Activated naive CD8-positive, alpha-beta T cell treated with anti-CD3 and anti-CD28 coated beads, Interleukin-2, amount 50 U/mL, for 24 hours (primary cell): ENCODE measurements at regions not wholly inside any gene's neighbourhood (a gene's known extent, or its start where the extent isn't known, plus 50 kb on each side); places are given as distances from the start of the nearest gene placed in this dataset.
"Not testable (repeated sequence)": the region's sequence is repeated elsewhere in the genome, so short reads cannot be mapped to it uniquely, and the experiment has no call there.

Experiments
- ATAC-seq: fragments of 150-1000 bp; cut with Tn5 transposase; one replicate; pipeline ENCODE4 v1.10.0; 2021
- DNase-seq: peaks from one replicate; pipeline ENCODE4 v3.0.0; 2021
- H3K27ac Mint-ChIP-seq: one replicate; pipeline ENCODE4 v1.8.0; 2021; ENCODE audit warnings: mild to moderate bottlenecking, mixed read lengths
- H3K27me3 Mint-ChIP-seq: one replicate; pipeline ENCODE4 v1.8.0; 2021; ENCODE audit warnings: mixed read lengths
- H3K36me3 Mint-ChIP-seq: one replicate; pipeline ENCODE4 v1.8.0; 2021; ENCODE audit warnings: low read depth, mixed read lengths
- H3K4me1 Mint-ChIP-seq: one replicate; pipeline ENCODE4 v1.8.0; 2021; ENCODE audit warnings: mixed read lengths
- H3K4me3 Mint-ChIP-seq: one replicate; pipeline ENCODE4 v1.8.0; 2021; ENCODE audit warnings: mild to moderate bottlenecking, moderate library complexity, mixed read lengths
- H3K9me3 Mint-ChIP-seq: one replicate; pipeline ENCODE4 v1.8.0; 2021; ENCODE audit warnings: mixed read lengths

- ATAC-seq: no peak
- Mint-ChIP-seq H3K36me3 (no peaks in the 10 kb centered on the region), H3K27me3 (peaks cover 4% of the 10 kb centered on the region), H3K9me3 (no peaks in the 10 kb centered on the region), H3K4me1 (no peaks in the 10 kb centered on the region), H3K4me3 (no peak overlapping the region), H3K27ac (no peak overlapping the region)
- no peak for DNase-seq
Measured at GRCh38 chr4:177771645-177772044, 329.4 kb upstream of the AGA start.

DNA sequence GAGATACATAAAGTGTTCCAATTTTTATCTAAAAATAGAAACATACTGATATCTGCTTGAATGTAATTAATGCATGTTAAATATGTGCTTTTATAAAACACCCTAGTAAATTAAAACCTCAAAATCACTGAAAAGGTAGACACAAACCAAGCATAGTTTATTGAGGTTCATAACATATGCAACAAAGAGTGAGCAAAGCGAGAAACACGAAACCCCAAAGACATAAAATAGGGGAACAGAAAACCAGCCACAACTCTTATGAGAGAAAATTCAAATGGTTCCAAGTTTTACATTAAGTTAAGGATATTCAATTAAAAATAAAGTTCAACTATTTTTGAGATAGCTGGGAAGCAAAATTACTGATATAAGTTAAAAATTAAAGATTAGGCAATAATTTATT, 336.4 kb upstream of the AGA start:
- no peaks in the 10 kb centered on the region for H3K36me3 Mint-ChIP-seq
- H3K27me3 Mint-ChIP-seq: peaks cover 4% of the 10 kb centered on the region
- H3K4me3 Mint-ChIP-seq: no peak overlapping the region
- no peaks in the 10 kb centered on the region for H3K9me3 Mint-ChIP-seq
- H3K4me1 Mint-ChIP-seq: no peaks in the 10 kb centered on the region
- H3K27ac Mint-ChIP-seq: no peak overlapping the region
- ATAC-seq (no peak), DNase-seq (no peak)

GRCh38 chr4:177785000-177785399, 342.8 kb upstream of the AGA start:
- Mint-ChIP-seq H3K9me3 (no peaks in the 10 kb centered on the region), H3K4me1 (no peaks in the 10 kb centered on the region), H3K27me3 (no peaks in the 10 kb centered on the region), H3K4me3 (no peak overlapping the region), H3K36me3 (no peaks in the 10 kb centered on the region), H3K27ac (no peak overlapping the region)
- ATAC-seq (no peak), DNase-seq (no peak)

- Mint-ChIP-seq H3K27me3 (no peaks in the 10 kb centered on the region), H3K36me3 (no peaks in the 10 kb centered on the region), H3K9me3 (peaks cover 3% of the 10 kb centered on the region), H3K27ac (no peak overlapping the region), H3K4me1 (no peaks in the 10 kb centered on the region), H3K4me3 (no peak overlapping the region)
- DNase-seq (no peak), ATAC-seq (no peak)
Measured at GRCh38 chr4:177789610-177790009, 347.4 kb upstream of the AGA start.

- DNase-seq: no peak
- Mint-ChIP-seq H3K9me3 (peaks cover 3% of the 10 kb centered on the region), H3K27ac (no peak overlapping the region), H3K27me3 (no peaks in the 10 kb centered on the region), H3K4me1 (no peaks in the 10 kb centered on the region), H3K36me3 (no peaks in the 10 kb centered on the region), H3K4me3 (no peak overlapping the region)
- ATAC-seq: no peak
Measured at GRCh38 chr4:177791188-177791587, 349.0 kb upstream of the AGA start.

- Mint-ChIP-seq H3K27me3 (no peaks in the 10 kb centered on the region), H3K4me1 (no peaks in the 10 kb centered on the region), H3K27ac (no peak overlapping the region), H3K4me3 (no peak overlapping the region), H3K36me3 (no peaks in the 10 kb centered on the region), H3K9me3 (peaks cover 3% of the 10 kb centered on the region)
- ATAC-seq: no peak
- DNase-seq: no peak
Measured at GRCh38 chr4:177796841-177797240, 354.6 kb upstream of the AGA start.

- H3K4me1 Mint-ChIP-seq: no peaks in the 10 kb centered on the region
- H3K27ac Mint-ChIP-seq: no peak overlapping the region
- DNase-seq (no peak), ATAC-seq (no peak)
- H3K27me3 Mint-ChIP-seq: no peaks in the 10 kb centered on the region
- no peaks in the 10 kb centered on the region for H3K9me3 Mint-ChIP-seq
- H3K36me3 Mint-ChIP-seq: no peaks in the 10 kb centered on the region
- H3K4me3 Mint-ChIP-seq: no peak overlapping the region
Measured at GRCh38 chr4:177798161-177798560, 355.9 kb upstream of the AGA start.

- no peak overlapping the region for H3K4me3 Mint-ChIP-seq
- no peaks in the 10 kb centered on the region for H3K36me3 Mint-ChIP-seq
- no peaks in the 10 kb centered on the region for H3K9me3 Mint-ChIP-seq
- H3K4me1 Mint-ChIP-seq: no peaks in the 10 kb centered on the region
- H3K27me3 Mint-ChIP-seq: no peaks in the 10 kb centered on the region
- ATAC-seq: no peak
- H3K27ac Mint-ChIP-seq: no peak overlapping the region
- no peak for DNase-seq
Measured at GRCh38 chr4:177802162-177802561, 359.9 kb upstream of the AGA start.

DNA sequence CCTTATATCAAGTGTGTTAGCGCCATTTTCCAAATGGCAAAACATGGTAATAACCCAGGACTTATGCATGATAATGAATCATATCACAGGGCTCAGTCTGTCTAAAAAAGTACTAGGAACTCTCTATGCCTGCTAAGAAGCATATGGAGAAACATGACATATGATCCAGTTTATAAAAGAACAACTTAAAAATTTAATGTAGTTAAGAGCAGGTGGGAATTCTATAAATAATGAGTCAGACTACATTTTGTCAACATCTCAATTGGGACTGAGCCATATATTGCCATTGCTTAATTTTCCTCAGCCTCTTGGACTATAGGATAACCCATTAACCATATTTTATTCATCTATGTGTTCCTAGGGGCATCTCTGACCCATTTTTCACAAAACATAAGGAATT, 360.4 kb upstream of the AGA start:
- no peaks in the 10 kb centered on the region for H3K27me3 Mint-ChIP-seq
- H3K27ac Mint-ChIP-seq: no peak overlapping the region
- DNase-seq: no peak
- H3K9me3 Mint-ChIP-seq: no peaks in the 10 kb centered on the region
- no peak for ATAC-seq
- H3K4me3 Mint-ChIP-seq: no peak overlapping the region
- H3K4me1 Mint-ChIP-seq: no peaks in the 10 kb centered on the region
- H3K36me3 Mint-ChIP-seq: no peaks in the 10 kb centered on the region

GRCh38 chr4:177803151-177803550, 360.9 kb upstream of the AGA start:
- no peaks in the 10 kb centered on the region for H3K36me3 Mint-ChIP-seq
- no peaks in the 10 kb centered on the region for H3K4me1 Mint-ChIP-seq
- H3K27me3 Mint-ChIP-seq: no peaks in the 10 kb centered on the region
- H3K4me3 Mint-ChIP-seq: no peak overlapping the region
- no peak overlapping the region for H3K27ac Mint-ChIP-seq
- ATAC-seq: no peak
- no peak for DNase-seq
- no peaks in the 10 kb centered on the region for H3K9me3 Mint-ChIP-seq

GRCh38 chr4:177809791-177810190, 367.6 kb upstream of the AGA start:
- H3K4me3 Mint-ChIP-seq: no peak overlapping the region
- no peak overlapping the region for H3K27ac Mint-ChIP-seq
- H3K36me3 Mint-ChIP-seq: no peaks in the 10 kb centered on the region

GRCh38 chr4:177810220-177810619, 368.0 kb upstream of the AGA start:
- ATAC-seq (no peak), DNase-seq (no peak)
- no peaks in the 10 kb centered on the region for H3K9me3 Mint-ChIP-seq
- H3K27me3 Mint-ChIP-seq: no peaks in the 10 kb centered on the region
- no peaks in the 10 kb centered on the region for H3K36me3 Mint-ChIP-seq
- H3K4me1 Mint-ChIP-seq: no peaks in the 10 kb centered on the region
- H3K4me3 Mint-ChIP-seq: no peak overlapping the region
- no peak overlapping the region for H3K27ac Mint-ChIP-seq

More at GRCh38 chr4:177809791-177810190, 367.6 kb upstream of the AGA start:
- H3K9me3 Mint-ChIP-seq: no peaks in the 10 kb centered on the region
- DNase-seq: no peak
- no peaks in the 10 kb centered on the region for H3K4me1 Mint-ChIP-seq
- no peak for ATAC-seq
- H3K27me3 Mint-ChIP-seq: no peaks in the 10 kb centered on the region

DNA sequence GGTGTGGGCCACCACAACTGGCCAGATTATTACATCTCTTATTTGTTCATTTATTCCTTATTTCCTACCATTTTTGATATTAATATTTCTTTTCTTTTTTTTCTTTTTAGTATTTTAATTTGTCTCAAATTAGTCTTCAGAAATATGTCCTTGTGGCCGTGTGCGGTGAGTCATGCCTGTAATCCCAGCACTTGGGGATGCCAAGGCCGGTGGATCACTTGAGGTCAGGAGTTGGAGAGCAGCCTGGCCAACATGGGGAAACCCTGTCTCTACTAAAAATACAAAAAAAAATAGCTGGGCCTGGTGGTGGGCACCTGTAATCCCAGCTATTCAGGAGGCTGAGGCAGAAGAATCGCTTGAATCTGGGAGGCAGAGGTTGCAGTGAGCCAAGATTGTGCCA, 376.2 kb upstream of the AGA start:
- H3K4me3 Mint-ChIP-seq, H3K9me3 Mint-ChIP-seq, ATAC-seq, H3K27ac Mint-ChIP-seq, H3K4me1 Mint-ChIP-seq, H3K27me3 Mint-ChIP-seq, H3K36me3 Mint-ChIP-seq, DNase-seq: not testable (repeated sequence)

DNA sequence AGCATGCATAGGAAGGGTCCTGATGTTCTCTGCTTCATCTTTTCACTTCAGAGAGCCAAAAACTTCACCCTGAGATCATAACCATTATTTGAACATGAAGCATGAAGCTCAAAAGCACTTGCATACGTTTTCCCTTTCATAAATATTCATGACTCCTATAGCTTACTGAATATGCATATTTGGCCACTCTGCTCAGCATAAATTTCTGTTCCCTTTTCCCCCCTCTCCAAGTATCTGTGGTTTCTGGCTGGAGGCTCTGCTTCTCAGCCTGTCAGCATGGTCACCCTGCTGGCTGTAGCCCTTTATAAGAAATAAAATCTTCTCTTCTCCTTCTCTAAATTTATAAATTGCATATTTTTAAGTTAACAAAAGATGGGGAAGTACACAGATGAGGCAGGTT, 384.7 kb upstream of the AGA start:
- Mint-ChIP-seq H3K27ac (no peak overlapping the region), H3K36me3 (no peaks in the 10 kb centered on the region), H3K4me3 (no peak overlapping the region), H3K9me3 (no peaks in the 10 kb centered on the region), H3K27me3 (no peaks in the 10 kb centered on the region), H3K4me1 (no peaks in the 10 kb centered on the region)
- ATAC-seq (no peak), DNase-seq (no peak)

DNA sequence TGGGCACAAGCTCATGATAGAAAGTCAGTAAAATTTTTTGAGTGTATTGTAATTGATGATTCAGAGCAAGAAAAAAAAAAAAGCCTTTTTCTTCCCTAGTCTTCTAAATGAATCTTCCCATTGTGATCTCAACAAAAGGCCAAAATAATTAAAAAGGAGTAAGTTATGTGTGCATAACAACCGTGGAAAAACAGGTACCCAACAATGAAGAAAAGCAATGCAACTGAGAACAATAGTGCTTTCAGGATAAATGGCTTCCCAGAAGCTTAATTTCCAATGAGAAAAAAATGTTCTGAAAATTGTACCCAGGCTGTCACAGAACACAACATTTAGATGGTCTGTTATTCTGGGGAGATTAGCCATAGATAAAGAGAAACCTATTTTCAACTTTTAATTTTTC, 399.0 kb upstream of the AGA start:
- no peaks in the 10 kb centered on the region for H3K9me3 Mint-ChIP-seq
- no peak overlapping the region for H3K27ac Mint-ChIP-seq
- no peaks in the 10 kb centered on the region for H3K27me3 Mint-ChIP-seq
- ATAC-seq (no peak), DNase-seq (no peak)
- H3K36me3 Mint-ChIP-seq: no peaks in the 10 kb centered on the region
- H3K4me1 Mint-ChIP-seq: no peaks in the 10 kb centered on the region
- no peak overlapping the region for H3K4me3 Mint-ChIP-seq

GRCh38 chr4:177853229-177853628, 411.0 kb upstream of the AGA start:
- no peak for ATAC-seq
- DNase-seq: no peak
- H3K9me3 Mint-ChIP-seq: peaks cover 4% of the 10 kb centered on the region
- no peak overlapping the region for H3K27ac Mint-ChIP-seq
- no peaks in the 10 kb centered on the region for H3K4me1 Mint-ChIP-seq
- H3K27me3 Mint-ChIP-seq: no peaks in the 10 kb centered on the region
- no peaks in the 10 kb centered on the region for H3K36me3 Mint-ChIP-seq
- H3K4me3 Mint-ChIP-seq: no peak overlapping the region
